GM12873 (cell line): ENCODE measurements at regions not wholly inside any gene's neighbourhood (a gene's known extent, or its start where the extent isn't known, plus 50 kb on each side); places are given as distances from the start of the nearest gene placed in this dataset.

ENCODE experiments used
- TF ChIP-seq, protein P1 (sequence below): IDR thresholded peaks from 2 replicates; pipeline ENCODE4 v1.5.1; 2012; ENCODE audit warnings: low read depth, mild to moderate bottlenecking, moderate library complexity, low read length, control low read depth; ENCODE audit not compliant: insufficient read depth; ENCODE audit errors: missing control alignments

GRCh38 chr5:120354126-120354525 is 110.0 kb upstream of the PRR16 start:
- TF ChIP-seq, protein P1, sequence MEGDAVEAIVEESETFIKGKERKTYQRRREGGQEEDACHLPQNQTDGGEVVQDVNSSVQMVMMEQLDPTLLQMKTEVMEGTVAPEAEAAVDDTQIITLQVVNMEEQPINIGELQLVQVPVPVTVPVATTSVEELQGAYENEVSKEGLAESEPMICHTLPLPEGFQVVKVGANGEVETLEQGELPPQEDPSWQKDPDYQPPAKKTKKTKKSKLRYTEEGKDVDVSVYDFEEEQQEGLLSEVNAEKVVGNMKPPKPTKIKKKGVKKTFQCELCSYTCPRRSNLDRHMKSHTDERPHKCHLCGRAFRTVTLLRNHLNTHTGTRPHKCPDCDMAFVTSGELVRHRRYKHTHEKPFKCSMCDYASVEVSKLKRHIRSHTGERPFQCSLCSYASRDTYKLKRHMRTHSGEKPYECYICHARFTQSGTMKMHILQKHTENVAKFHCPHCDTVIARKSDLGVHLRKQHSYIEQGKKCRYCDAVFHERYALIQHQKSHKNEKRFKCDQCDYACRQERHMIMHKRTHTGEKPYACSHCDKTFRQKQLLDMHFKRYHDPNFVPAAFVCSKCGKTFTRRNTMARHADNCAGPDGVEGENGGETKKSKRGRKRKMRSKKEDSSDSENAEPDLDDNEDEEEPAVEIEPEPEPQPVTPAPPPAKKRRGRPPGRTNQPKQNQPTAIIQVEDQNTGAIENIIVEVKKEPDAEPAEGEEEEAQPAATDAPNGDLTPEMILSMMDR: no peak

GRCh38 chr5:120358949-120359348 is 105.2 kb upstream of the PRR16 start:
- TF ChIP-seq, protein P1: no peak

DNA sequence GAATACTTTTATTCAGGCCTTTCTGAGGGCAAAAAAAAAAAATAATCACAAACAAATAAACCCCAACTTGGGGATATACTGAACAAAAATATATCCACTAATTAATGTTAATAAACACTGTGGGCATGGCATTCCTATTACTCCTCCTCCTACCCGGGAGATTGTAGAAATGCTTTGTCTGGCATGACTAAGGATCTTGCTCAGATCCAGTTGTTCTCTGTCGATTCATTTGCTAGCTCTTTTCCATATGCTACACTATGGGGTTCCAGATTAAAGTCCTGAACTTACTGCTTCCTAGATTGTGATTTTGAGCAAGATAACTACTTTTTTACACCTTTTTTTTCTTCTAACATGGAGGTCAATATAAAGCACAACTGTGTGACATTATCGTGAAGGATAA is 102.2 kb upstream of the PRR16 start:
- TF ChIP-seq, protein P1: no peak

DNA sequence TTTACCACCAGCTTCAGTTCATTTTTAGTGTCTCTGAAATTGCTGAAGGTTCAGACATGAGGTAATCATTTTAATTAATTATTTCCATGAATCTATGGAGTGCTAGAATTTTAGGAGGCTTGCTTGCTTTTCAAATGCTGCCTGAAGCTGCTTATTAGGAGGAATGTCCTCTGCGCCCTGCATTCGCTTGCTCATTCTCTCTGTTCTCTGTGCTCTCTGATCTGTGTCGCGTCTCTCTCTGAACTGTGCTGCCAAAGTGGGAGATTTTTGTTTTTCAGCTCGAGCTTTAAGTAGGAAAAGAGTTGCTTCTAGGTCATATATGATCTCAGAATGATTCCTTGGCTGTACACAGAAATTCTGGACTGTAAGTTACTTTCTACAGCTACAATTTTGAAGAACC is 101.7 kb upstream of the PRR16 start:
- TF ChIP-seq, protein P1: no peak

GRCh38 chr5:120365656-120366446 is 98.2 kb upstream of the PRR16 start:
- TF ChIP-seq, protein P1: no peak

GRCh38 chr5:120367896-120368634 is 96.0 kb upstream of the PRR16 start:
- TF ChIP-seq, protein P1: no peak

GRCh38 chr5:120368923-120369715 is 95.0 kb upstream of the PRR16 start:
- TF ChIP-seq, protein P1: no peak
